WERI-Rb-1 (cell line): ENCODE measurements at regions not wholly inside any gene's neighbourhood (a gene's known extent, or its start where the extent isn't known, plus 50 kb on each side); places are given as distances from the start of the nearest gene placed in this dataset.

Experiments
- DNase-seq: peaks from one replicate; pipeline ENCODE4 v3.0.0-alpha.2; 2020
- H3K27ac ChIP-seq: fragments of 250-450 bp; sonication (Bioruptor Pico); 2 replicates; pipeline ENCODE4 v1.5.1; 2020; ENCODE audit warnings: mild to moderate bottlenecking, moderate library complexity
- H3K27me3 ChIP-seq: fragments of 250-450 bp; sonication (Bioruptor Pico); 2 replicates; pipeline ENCODE4 v1.5.1; 2021; ENCODE audit warnings: mild to moderate bottlenecking, low read depth, moderate library complexity; ENCODE audit not compliant: insufficient read depth, severe bottlenecking
- H3K36me3 ChIP-seq: fragments of 250-450 bp; sonication (Bioruptor Pico); 2 replicates; pipeline ENCODE4 v1.5.1; 2020; ENCODE audit warnings: mild to moderate bottlenecking, moderate library complexity
- H3K4me3 ChIP-seq: 2 replicates; pipeline ENCODE4 v1.5.1; 2011; ENCODE audit warnings: low read depth, mild to moderate bottlenecking, control low read depth, low read length
- H3K9me3 ChIP-seq: fragments of 250-450 bp; sonication (Bioruptor Pico); 2 replicates; pipeline ENCODE4 v1.5.1; 2021; ENCODE audit warnings: mild to moderate bottlenecking, moderate library complexity; ENCODE audit not compliant: severe bottlenecking
- TF ChIP-seq, protein P1 (sequence below): IDR thresholded peaks from 2 replicates; pipeline ENCODE4 v1.5.1; 2011; ENCODE audit warnings: low read depth, mild to moderate bottlenecking, control low read depth, inconsistent platforms, low read length

DNA sequence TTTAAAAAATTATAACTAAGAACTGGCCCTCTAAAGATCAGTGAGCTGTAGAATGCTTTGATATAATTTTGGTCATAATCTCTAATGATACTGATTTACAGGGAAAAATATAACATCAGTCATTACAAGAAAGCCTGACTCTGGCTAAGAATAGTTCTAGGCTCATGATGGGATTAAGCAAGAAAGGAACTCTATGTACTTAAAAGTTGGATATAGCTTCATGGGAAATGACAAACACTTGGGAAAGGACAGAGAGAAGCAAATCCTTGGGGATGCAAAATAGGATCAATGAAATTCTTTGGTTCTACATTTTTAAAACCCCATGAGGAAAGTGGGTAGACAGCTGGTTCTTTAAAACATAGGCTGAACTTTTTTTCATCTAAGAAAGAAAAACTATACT lies 472.7 kb upstream of the NR2F2 start:
- Histone ChIP-seq H3K27me3 (peaks cover 2% of the 10 kb centered on the region), H3K9me3 (no peaks in the 10 kb centered on the region), H3K36me3 (no peaks in the 10 kb centered on the region), H3K4me3 (no peak overlapping the region), H3K27ac (no peak overlapping the region)
- TF ChIP-seq, protein P1, sequence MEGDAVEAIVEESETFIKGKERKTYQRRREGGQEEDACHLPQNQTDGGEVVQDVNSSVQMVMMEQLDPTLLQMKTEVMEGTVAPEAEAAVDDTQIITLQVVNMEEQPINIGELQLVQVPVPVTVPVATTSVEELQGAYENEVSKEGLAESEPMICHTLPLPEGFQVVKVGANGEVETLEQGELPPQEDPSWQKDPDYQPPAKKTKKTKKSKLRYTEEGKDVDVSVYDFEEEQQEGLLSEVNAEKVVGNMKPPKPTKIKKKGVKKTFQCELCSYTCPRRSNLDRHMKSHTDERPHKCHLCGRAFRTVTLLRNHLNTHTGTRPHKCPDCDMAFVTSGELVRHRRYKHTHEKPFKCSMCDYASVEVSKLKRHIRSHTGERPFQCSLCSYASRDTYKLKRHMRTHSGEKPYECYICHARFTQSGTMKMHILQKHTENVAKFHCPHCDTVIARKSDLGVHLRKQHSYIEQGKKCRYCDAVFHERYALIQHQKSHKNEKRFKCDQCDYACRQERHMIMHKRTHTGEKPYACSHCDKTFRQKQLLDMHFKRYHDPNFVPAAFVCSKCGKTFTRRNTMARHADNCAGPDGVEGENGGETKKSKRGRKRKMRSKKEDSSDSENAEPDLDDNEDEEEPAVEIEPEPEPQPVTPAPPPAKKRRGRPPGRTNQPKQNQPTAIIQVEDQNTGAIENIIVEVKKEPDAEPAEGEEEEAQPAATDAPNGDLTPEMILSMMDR = no peak
- DNase-seq = no peak

GRCh38 chr15:95860406-95860805 lies 470.1 kb upstream of the NR2F2 start:
- H3K4me3 ChIP-seq = no peak overlapping the region
- TF ChIP-seq, protein P1 = no peak
- DNase-seq = no peak
- peaks cover 2% of the 10 kb centered on the region for H3K27me3 ChIP-seq
- H3K36me3 ChIP-seq = no peaks in the 10 kb centered on the region
- H3K9me3 ChIP-seq = no peaks in the 10 kb centered on the region
- H3K27ac ChIP-seq = no peak overlapping the region

GRCh38 chr15:95864467-95864886 lies 466.0 kb upstream of the NR2F2 start:
- DNase-seq = no peak
- H3K27ac ChIP-seq = no peak overlapping the region
- H3K27me3 ChIP-seq = peaks cover 10% of the 10 kb centered on the region
- no peaks in the 10 kb centered on the region for H3K9me3 ChIP-seq
- H3K36me3 ChIP-seq = no peaks in the 10 kb centered on the region
- TF ChIP-seq, protein P1 = no peak
- no peak overlapping the region for H3K4me3 ChIP-seq

GRCh38 chr15:95865330-95865739 lies 465.2 kb upstream of the NR2F2 start:
- DNase-seq = no peak
- TF ChIP-seq, protein P1 = no peak
- no peaks in the 10 kb centered on the region for H3K9me3 ChIP-seq

DNA sequence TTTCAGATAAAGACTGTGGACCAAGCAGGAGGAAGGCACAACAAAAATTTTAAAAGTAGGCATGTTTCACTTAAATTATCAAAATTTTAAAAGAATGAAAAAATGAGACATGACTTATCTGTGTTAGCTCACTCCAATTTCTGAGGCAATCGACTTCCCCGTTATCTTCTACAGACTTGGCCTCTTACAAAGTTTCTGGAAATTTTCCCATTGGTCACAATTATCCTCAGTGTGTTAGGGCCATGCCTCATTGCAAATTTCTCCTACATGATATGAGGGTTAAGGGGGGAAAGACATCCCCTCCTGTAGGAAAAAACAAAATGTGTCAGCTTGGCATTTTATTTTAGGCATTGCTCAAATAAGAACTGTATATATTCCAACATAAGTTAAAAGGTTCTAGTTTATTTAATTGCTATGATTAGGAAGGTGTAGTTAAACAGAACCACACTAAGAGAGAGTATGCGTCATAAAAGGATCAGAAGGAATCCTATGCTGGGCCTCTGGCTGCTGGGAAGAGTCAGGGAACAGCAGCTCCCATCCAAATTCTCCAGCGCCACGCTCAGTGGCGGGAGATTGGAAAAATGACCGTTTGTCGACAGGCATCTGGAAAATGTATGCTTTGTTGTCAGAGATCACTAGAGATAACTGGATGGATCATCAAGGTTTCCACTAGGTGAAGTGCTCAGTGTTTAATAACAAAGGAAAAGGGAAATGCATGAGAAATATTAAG lies 463.6 kb upstream of the NR2F2 start:
- no peaks in the 10 kb centered on the region for H3K36me3 ChIP-seq
- no peak overlapping the region for H3K27ac ChIP-seq
- no peak overlapping the region for H3K4me3 ChIP-seq

More at GRCh38 chr15:95865330-95865739, 465.2 kb upstream of the NR2F2 start:
- Histone ChIP-seq H3K36me3 (no peaks in the 10 kb centered on the region), H3K4me3 (no peak overlapping the region), H3K27ac (no peak overlapping the region), H3K27me3 (peaks cover 10% of the 10 kb centered on the region)

More for the DNA sequence above, 463.6 kb upstream of the NR2F2 start:
- Histone ChIP-seq H3K9me3 (no peaks in the 10 kb centered on the region), H3K27me3 (peaks cover 14% of the 10 kb centered on the region)
- DNase-seq = no peak
- TF ChIP-seq, protein P1 = no peak
